ENCODE measurements at regions not wholly inside any gene's neighbourhood (a gene's known extent, or its start where the extent isn't known, plus 50 kb on each side); places are given as distances from the start of the nearest gene placed in this dataset.

GRCh38 chr7:63113713-63114285 lies 884.9 kb upstream of the ZNF722 start:
- no peaks in the 10 kb centered on the region for H3K4me1 ChIP-seq (ENCODE audit: control insufficient read depth, extremely low read depth, insufficient read depth, low read length)
- H3K4me2 ChIP-seq (ENCODE audit: insufficient read depth, low read length) = no peak overlapping the region
- H3K27ac ChIP-seq (ENCODE audit: insufficient read depth, low read depth, low read length) = no peak overlapping the region
- TF ChIP-seq MYC (IDR thresholded peaks at IDR 0.05; ENCODE audit: low read depth, low read length) (no peak), GATA2 (IDR thresholded peaks at IDR 0.05; ENCODE audit: insufficient read depth, insufficient read length, low read depth, low read length) (no peak), CTCF (IDR thresholded peaks at IDR 0.05; ENCODE audit: extremely low read depth in 1 of 2, insufficient read depth in 1 of 2, low read depth in 1 of 2, low read length in 2 of 2) (no peak), POLR2A (IDR thresholded peaks at IDR 0.05; ENCODE audit: low read depth, low read length) (no peak), POLR2AphosphoS5 (IDR thresholded peaks at IDR 0.05; ENCODE audit: insufficient read depth, low read depth, low read length) (no peak), EZH2 (IDR thresholded peaks at IDR 0.05; ENCODE audit: borderline replicate concordance, low read depth, low read length, severe bottlenecking) (no peak), FOS (IDR thresholded peaks at IDR 0.05; ENCODE audit: borderline replicate concordance, insufficient read depth, low read length) (no peak), JUN (IDR thresholded peaks at IDR 0.05; ENCODE audit: borderline replicate concordance, insufficient read depth, insufficient read length, low read depth) (no peak)
- TF ChIP-seq, protein P1, sequence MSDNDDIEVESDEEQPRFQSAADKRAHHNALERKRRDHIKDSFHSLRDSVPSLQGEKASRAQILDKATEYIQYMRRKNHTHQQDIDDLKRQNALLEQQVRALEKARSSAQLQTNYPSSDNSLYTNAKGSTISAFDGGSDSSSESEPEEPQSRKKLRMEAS (IDR thresholded peaks at IDR 0.05; ENCODE audit: insufficient read depth, insufficient read length) = no peak
- dilution Hi-C loops (cut with MboI; ENCODE audit: extremely low pct_ligation_motif_present, low sequenced_read_pairs) = no loop called here
- H2AFZ ChIP-seq (ENCODE audit: low read depth, low read length) = no peak overlapping the region
- ChIA-PET CTCF (no interaction called here), POLR2A (no interaction called here)
- FAIRE-seq = no peak
- DNase-seq (ENCODE audit: low read depth, low spot score) = no peak
- H3K9me1 ChIP-seq (replicated peaks; ENCODE audit: control insufficient read depth, extremely low read depth, insufficient read depth, low read length) = no peaks in the 10 kb centered on the region
- no peak overlapping the region for H3K9ac ChIP-seq (replicated peaks; ENCODE audit: extremely low read depth, insufficient read depth, low read length)
- H4K20me1 ChIP-seq (replicated peaks; ENCODE audit: control insufficient read depth, extremely low read depth, insufficient read depth, low read length) = no peaks in the 10 kb centered on the region
- H3K79me2 ChIP-seq (ENCODE audit: control insufficient read depth, insufficient read depth, low read length) = no peaks in the 10 kb centered on the region
- H3K27me3 ChIP-seq (ENCODE audit: control insufficient read depth in 2 of 2, insufficient read depth in 2 of 2, low read length in 2 of 2) = no peaks in the 10 kb centered on the region
- no peaks in the 10 kb centered on the region for H3K9me3 ChIP-seq (replicated peaks; ENCODE audit: control insufficient read depth, insufficient read depth, low read length)
- no TSS peak for BruUV-seq (replicated peaks)
- no peak overlapping the region for H3K4me3 ChIP-seq (replicated peaks in 1 of 3; ENCODE audit: insufficient read depth in 1 of 3, low read depth in 1 of 3, low read length in 3 of 3)
- no peaks in the 10 kb centered on the region for H3K36me3 ChIP-seq (ENCODE audit: control insufficient read depth in 2 of 2, extremely low read depth in 1 of 2, insufficient read depth in 2 of 2, low read length in 2 of 2)
- intact Hi-C loops (cut with micrococcal nuclease) = no loop called here

Data from endothelial cell of umbilical vein (primary cell).